Lung (tissue), 11 donors: ENCODE measurements at regions not wholly inside any gene's neighbourhood (a gene's known extent, or its start where the extent isn't known, plus 50 kb on each side); places are given as distances from the start of the nearest gene placed in this dataset.

Experiments used
- ATAC-seq: fragments of 200-7000 bp; cut with Tn5 transposase; one replicate; pipeline ENCODE4 v1.9.1; 2020; ENCODE audit warnings: moderate number of reproducible peaks; ENCODE audit not compliant: insufficient read depth, low FRiP score
- DNase-seq, 3 donors: peaks; one replicate each; pipeline ENCODE4 v3.0.0-alpha.2; 2013 to 2017
- H3K27ac ChIP-seq, 2 donors: one replicate each; pipeline ENCODE4 v1.5.1; 2013; ENCODE audit warnings: mild to moderate bottlenecking in 2 of 2, moderate library complexity in 2 of 2, control low read depth in 1 of 2, inconsistent platforms in 1 of 2, low read depth in 1 of 2, low read length in 1 of 2
- H3K27me3 ChIP-seq, 3 donors: one replicate each; pipeline ENCODE4 v1.5.1; 2013; ENCODE audit warnings: low read length in 2 of 3; ENCODE audit not compliant: control insufficient read depth in 3 of 3, insufficient read depth in 3 of 3
- H3K36me3 ChIP-seq, 4 donors: one replicate each; pipeline ENCODE4 v1.5.1; 2013; ENCODE audit warnings: low read length in 4 of 4, mild to moderate bottlenecking in 1 of 4, moderate library complexity in 1 of 4; ENCODE audit not compliant: control insufficient read depth in 4 of 4, insufficient read depth in 4 of 4
- H3K4me1 ChIP-seq, 5 donors: one replicate each; pipeline ENCODE4 v1.5.1; 2013; ENCODE audit warnings: low read length in 5 of 5, mild to moderate bottlenecking in 2 of 5, moderate library complexity in 1 of 5; ENCODE audit not compliant: control insufficient read depth in 5 of 5, insufficient read depth in 5 of 5
- H3K4me3 ChIP-seq: one replicate; pipeline ENCODE4 v1.5.1; 2013; ENCODE audit warnings: mild to moderate bottlenecking, control low read depth, moderate library complexity
- H3K9ac ChIP-seq, 2 donors: one replicate each; pipeline ENCODE4 v1.5.1; 2013; ENCODE audit warnings: low read length in 2 of 2, control low read depth in 1 of 2; ENCODE audit not compliant: insufficient read depth in 1 of 2
- H3K9me3 ChIP-seq, 4 donors: one replicate each; pipeline ENCODE4 v1.5.1; 2013; ENCODE audit warnings: low read length in 3 of 4, mild to moderate bottlenecking in 1 of 4, moderate library complexity in 1 of 4; ENCODE audit not compliant: control insufficient read depth in 4 of 4, insufficient read depth in 3 of 4
- CTCF ChIP-seq: IDR thresholded peaks from 2 replicates; pipeline ENCODE4 v1.5.1; 2012; ENCODE audit warnings: mild to moderate bottlenecking; ENCODE audit errors: control extremely low read depth, extremely low read depth
- WGBS, 2 donors: extraction: QIAGEN DNeasy Blood & Tissue Kit; methylation state at CpG; one replicate each; pipeline ENCODE4 v1.1.7; 2013; 5-methylcytosine and 5-hydroxymethylcytosine counted together
- donor health status: control.
- donor health status: control.
- donor health status: Bipolar disorder and iron deficiency.
- donor health status: healthy.
- donor health status: DM: yes; HTN: yes; CAD: no.

- peak in 1 of 3 donors; percentile 13 for DNase-seq
- no peak overlapping the region for H3K27ac ChIP-seq
These were observed 151.1 kb upstream of the ADGRL3 start for GRCh38 chr4:61049018-61049417.

GRCh38 chr4:61067381-61067780 lies 132.7 kb upstream of the ADGRL3 start:
- DNase-seq (no peak), ATAC-seq (no peak)
- TF ChIP-seq CTCF = no peak
- Histone ChIP-seq H3K4me3 (no peak overlapping the region), H3K4me1 (peaks cover 0 to 3% (median 0%) of the 10 kb centered on the region in 5 donors), H3K27ac (no peak overlapping the region), H3K27me3 (no peaks in the 10 kb centered on the region), H3K9me3 (peaks cover 0 to 2% (median 0%) of the 10 kb centered on the region in 4 donors), H3K9ac (no peak overlapping the region), H3K36me3 (no peaks in the 10 kb centered on the region)
- 86 to 89% methylated on average over 3 of the region's 3 CpGs for WGBS, 2 donors

More at GRCh38 chr4:61049018-61049417, 151.1 kb upstream of the ADGRL3 start:
- Histone ChIP-seq H3K27me3 (no peaks in the 10 kb centered on the region), H3K9me3 (no peaks in the 10 kb centered on the region), H3K4me3 (no peak overlapping the region), H3K4me1 (no peaks in the 10 kb centered on the region), H3K9ac (no peak overlapping the region), H3K36me3 (no peaks in the 10 kb centered on the region)
- no peak for ATAC-seq
- TF ChIP-seq CTCF = no peak

DNA sequence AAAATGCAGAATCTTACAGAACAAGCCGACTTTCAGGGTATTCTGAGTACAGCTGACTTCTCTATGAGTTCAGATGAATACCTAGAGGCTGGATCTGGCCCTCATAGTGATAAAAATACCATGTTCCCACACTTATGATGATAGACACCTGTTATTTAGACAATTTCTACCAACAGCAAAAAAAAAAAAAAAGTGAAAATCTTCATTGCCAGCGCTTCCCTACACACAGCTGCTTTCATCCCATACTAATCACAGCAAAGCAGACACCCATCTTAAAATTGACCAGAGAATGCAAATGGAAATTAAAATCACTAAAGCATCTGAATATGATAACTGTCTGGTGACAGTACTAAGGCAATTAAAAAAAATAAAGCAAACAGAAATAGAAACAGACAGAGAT lies 132.1 kb upstream of the ADGRL3 start:
- H3K27ac ChIP-seq = no peak overlapping the region
- no peaks in the 10 kb centered on the region for H3K36me3 ChIP-seq
- H3K9me3 ChIP-seq = peaks cover 0 to 2% (median 0%) of the 10 kb centered on the region in 4 donors
- no peaks in the 10 kb centered on the region for H3K27me3 ChIP-seq
- WGBS, 2 donors = 80 to 90% methylated on average over 2 of the region's 2 CpGs
- no peak for DNase-seq
- no peak for ATAC-seq
- H3K4me1 ChIP-seq = no peaks in the 10 kb centered on the region
- H3K9ac ChIP-seq = no peak overlapping the region
- no peak for TF ChIP-seq CTCF
- H3K4me3 ChIP-seq = no peak overlapping the region

GRCh38 chr4:61068745-61069144 lies 131.4 kb upstream of the ADGRL3 start:
- Histone ChIP-seq H3K27me3 (no peaks in the 10 kb centered on the region), H3K4me3 (no peak overlapping the region), H3K4me1 (no peaks in the 10 kb centered on the region), H3K9me3 (peaks cover 0 to 2% (median 0%) of the 10 kb centered on the region in 4 donors), H3K9ac (no peak overlapping the region), H3K36me3 (no peaks in the 10 kb centered on the region), H3K27ac (no peak overlapping the region)
- DNase-seq (peak in 2 of 3 donors; percentile 3 to 28), ATAC-seq (no peak)
- no peak for TF ChIP-seq CTCF
- WGBS, 2 donors = 72 to 74% methylated on average over 5 of the region's 5 CpGs
